ENCODE measurements at regions not wholly inside any gene's neighbourhood (a gene's known extent, or its start where the extent isn't known, plus 50 kb on each side); places are given as distances from the start of the nearest gene placed in this dataset.

DNA sequence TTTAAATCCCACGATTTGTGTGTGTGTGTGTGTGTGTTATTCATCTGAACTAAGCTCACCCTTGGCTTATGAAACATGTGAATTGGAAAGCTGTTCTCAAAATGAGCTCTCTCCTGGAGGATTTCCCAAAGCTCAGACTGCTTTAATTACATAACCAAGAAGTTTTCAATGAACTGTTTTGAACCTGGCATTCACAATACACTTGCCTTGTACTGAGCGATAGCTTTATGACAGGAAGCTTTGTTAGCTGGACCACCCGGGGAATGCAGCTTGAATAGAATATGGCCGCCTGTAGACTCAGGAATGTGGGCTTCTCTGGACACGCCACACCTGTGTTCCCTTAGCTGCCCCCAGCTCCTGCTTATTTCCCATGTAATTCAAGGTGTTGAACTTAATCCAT is 71.4 kb upstream of the PREP start:
- DNase-seq = no peak

- DNase-seq = no peak
Measured at GRCh38 chr6:105469946-105470345, 67.1 kb upstream of the PREP start.

GRCh38 chr6:105468850-105469249 is 66.0 kb upstream of the PREP start:
- no peak for DNase-seq

DNA sequence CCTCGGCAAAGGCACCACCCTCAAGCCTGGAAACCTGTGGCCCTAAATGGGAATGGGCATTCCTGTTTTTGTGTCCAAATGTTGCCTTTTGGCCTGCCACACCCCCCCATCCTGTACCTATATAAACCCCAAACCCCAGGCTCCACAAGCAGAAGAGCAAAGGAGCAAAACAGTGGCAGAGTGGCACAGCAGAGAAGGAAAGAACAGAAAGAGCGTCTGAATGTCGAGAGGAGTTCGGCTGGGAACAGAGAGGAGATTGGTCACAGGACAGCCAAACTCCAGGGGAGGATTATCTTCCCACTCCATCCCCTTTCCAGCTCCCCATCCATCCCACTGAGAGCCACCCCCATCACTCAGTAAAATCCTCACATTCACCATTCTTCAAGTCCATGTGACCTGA is 58.0 kb upstream of the PREP start:
- no peak for DNase-seq

- DNase-seq = no peak
Measured at GRCh38 chr6:105459864-105460263, 57.0 kb upstream of the PREP start.

- no peak for DNase-seq
Measured at GRCh38 chr6:105459049-105459448, 56.2 kb upstream of the PREP start.

DNA sequence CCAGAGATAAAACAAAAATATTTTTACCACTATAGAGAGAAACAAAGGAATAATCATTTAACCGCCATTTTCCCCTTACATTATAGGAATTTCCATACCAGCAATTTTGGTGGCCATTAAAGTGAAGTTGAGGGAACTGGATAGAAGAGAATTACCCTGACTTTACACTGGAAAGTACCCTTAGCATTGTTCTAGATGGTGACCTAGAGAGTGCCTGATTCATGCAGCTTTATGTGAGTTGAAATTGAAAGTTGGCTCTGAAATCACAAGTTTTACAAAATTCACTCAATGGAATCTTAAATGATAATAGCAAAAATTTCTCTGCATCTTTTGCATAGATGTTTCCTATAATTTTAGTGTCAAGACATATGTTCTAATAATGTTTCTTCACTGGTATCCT is 55.7 kb upstream of the PREP start:
- no peak for DNase-seq

GRCh38 chr6:105458084-105458483 is 55.2 kb upstream of the PREP start:
- no peak for DNase-seq

DNA sequence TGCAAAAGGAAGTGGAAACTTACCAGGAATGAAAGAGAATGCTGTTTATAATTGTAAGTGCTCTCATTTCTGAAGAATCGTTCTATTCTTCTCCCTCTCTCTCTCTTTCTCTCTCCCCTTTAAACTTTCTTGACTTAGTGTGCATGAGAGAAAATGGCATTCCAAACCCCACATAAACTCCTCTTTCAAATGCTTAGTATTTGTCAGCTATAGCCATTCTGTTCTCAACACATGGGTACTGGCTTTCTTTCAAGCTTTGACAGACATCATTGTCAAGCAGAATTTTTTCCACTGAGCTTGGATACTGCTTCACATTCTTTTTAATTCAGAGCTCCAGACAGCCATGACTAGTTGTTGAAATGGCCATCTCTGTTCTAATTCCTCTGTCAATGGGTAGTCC is 51.1 kb upstream of the PREP start:
- no peak for DNase-seq

DNA sequence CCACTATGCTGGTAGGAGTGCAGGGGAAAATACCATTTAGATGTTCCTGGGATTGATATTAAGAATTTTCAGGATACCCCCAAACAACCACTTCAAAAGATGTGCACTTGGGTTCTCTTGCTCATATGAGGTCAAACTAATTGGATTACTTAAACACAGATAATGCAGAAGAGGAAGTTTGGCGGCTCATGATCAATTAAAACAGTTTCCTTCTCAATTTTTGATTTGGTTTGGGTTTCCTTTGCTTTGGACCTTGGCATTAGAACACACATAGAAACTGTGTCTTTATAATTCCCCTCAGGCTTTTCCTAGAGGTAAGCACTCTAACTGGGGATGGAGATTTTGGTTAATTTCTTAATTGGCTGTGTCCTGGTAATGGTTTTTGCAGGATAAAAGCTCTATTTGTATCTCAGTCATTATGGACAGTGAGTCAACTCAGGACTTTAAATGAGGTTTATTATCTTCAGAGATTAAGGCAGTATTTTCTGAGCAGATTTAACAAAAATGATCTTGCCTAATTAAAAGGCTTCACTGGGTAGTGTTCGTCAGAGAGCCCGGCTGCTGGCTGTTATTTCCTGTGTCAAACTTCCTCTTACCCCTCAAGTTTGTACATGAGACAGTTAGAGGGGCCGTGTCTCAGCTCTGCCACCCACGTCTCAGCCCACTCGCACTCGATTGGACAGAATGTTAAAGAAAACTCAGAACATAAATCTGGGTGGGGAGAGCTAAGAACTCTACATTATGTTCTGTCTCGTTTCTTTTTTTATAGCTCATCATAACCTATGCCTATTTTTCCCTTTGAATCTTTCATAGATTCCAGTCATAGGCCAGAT is 50.3 kb upstream of the PREP start:
- DNase-seq = no peak

Measured in NCI-H524 (cell line).